LNCaP clone FGC (cell line): ENCODE measurements at regions not wholly inside any gene's neighbourhood (a gene's known extent, or its start where the extent isn't known, plus 50 kb on each side); places are given as distances from the start of the nearest gene placed in this dataset.

Experiments used
- DNase-seq: peaks from one replicate; pipeline ENCODE4 v3.0.0-alpha.2; 2011; ENCODE audit warnings: low read depth
- H3K4me3 ChIP-seq: 2 replicates; pipeline ENCODE4 v1.5.1; 2011; ENCODE audit warnings: mild to moderate bottlenecking, low read depth, low read length, control low read depth
- TF ChIP-seq, protein P1 (sequence below): IDR thresholded peaks from 2 replicates; pipeline ENCODE4 v1.5.1; 2012; ENCODE audit warnings: mild to moderate bottlenecking; ENCODE audit not compliant: control insufficient read depth, insufficient read depth; ENCODE audit errors: extremely low read depth

DNA sequence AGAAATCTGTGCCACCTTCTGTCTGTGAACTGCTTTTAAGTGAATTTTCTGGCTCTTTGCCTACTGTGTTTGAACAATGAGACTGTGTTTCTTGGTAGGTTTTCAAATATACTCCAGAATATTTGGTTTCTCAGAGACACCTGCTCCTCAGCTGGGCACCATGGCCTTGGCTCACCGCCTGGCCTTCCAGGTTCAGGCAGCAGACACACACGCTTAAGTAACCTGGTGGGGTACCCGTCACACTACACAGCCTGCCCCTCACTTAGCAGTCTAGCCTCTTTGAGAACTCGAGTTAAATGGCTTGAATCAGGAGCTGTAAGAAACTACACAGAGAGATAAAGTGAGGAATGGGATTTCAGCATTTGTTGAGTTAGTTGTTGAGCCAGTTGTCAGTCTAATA, 530.5 kb downstream of the MTRR start:
- no peak overlapping the region for H3K4me3 ChIP-seq
- TF ChIP-seq, protein P1, sequence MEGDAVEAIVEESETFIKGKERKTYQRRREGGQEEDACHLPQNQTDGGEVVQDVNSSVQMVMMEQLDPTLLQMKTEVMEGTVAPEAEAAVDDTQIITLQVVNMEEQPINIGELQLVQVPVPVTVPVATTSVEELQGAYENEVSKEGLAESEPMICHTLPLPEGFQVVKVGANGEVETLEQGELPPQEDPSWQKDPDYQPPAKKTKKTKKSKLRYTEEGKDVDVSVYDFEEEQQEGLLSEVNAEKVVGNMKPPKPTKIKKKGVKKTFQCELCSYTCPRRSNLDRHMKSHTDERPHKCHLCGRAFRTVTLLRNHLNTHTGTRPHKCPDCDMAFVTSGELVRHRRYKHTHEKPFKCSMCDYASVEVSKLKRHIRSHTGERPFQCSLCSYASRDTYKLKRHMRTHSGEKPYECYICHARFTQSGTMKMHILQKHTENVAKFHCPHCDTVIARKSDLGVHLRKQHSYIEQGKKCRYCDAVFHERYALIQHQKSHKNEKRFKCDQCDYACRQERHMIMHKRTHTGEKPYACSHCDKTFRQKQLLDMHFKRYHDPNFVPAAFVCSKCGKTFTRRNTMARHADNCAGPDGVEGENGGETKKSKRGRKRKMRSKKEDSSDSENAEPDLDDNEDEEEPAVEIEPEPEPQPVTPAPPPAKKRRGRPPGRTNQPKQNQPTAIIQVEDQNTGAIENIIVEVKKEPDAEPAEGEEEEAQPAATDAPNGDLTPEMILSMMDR, result no peak
- peak; percentile 7 for DNase-seq

DNA sequence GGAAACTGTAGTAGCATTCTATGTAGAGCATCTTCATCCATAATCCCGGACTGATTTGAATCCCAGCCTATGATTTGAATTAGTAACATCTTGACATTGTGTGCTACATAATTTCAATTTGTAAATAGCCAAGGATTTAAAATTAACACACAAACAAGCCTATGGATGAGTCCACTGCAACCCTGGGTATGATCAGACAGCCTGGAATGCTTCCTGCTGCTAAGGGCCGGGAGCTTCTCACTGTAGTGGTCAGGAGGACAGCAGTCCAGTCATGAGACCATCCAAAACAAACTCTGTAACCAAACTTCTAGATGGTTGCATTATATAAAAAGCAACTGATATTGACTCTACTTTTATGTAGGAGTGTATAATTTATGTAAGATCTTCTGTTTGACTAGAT, 539.3 kb downstream of the MTRR start:
- H3K4me3 ChIP-seq, result no peak overlapping the region
- TF ChIP-seq, protein P1, result no peak
- DNase-seq, result no peak

GRCh38 chr5:8410618-8411017, 541.7 kb downstream of the MTRR start:
- TF ChIP-seq, protein P1, result no peak
- DNase-seq, result no peak
- no peak overlapping the region for H3K4me3 ChIP-seq

- TF ChIP-seq, protein P1, result no peak
- H3K4me3 ChIP-seq, result no peak overlapping the region
- DNase-seq, result no peak
Measured at GRCh38 chr5:8413975-8414374, 545.0 kb downstream of the MTRR start.

DNA sequence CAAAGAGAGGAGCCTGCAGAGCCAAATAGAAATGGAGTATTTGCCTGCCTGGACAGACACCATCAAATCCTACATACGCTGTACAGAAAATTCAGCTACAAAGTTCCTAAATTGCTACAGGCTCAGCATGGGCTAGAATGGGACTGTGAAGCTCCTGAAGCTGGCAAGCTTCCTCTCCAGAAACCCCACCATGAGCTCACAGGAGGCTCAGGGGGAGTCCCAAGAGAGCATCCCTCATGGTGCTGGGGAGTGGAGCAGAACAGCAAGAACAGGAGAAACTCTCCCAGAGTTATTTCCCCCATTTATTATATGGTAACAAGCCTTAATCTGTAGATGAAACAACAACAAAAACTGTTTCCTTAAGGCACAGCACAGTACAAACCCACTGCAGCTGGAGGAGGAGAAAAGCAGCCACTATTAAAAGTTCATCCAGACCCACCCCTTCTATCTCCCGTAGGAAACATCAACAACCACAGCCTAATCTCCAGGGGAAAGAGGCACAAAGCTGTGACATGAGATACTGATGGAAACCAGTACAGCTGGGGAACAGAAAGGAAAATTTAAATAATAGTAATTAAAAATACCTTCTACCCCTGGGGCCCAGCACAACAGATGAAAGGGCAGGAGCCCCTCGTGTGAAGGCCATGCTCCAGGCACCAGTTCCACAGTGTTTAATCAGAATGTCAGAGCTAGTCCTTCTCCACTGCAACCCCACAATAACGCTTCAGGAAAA, 548.5 kb downstream of the MTRR start:
- TF ChIP-seq, protein P1, result no peak
- no peak overlapping the region for H3K4me3 ChIP-seq
- no peak for DNase-seq

DNA sequence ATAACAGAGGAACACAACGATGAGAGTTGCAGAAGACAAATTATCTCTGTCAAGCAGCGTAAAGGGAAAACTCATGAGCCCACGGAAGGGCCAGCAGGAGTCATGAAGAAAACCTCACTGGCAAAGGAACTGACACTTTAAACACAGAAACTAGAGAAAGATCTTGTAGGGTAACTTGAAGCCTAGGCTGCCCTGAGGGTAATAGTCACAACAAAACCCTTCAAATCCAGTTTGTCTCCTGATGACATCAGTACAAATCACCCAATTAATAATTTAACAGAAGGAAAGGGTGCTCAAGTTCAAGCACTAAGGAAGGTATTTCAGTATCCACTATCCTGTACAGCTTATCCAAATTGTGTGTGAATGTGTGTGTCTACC, 549.1 kb downstream of the MTRR start:
- H3K4me3 ChIP-seq, result no peak overlapping the region
- TF ChIP-seq, protein P1, result no peak
- DNase-seq, result no peak
